ENCODE measurements at regions not wholly inside any gene's neighbourhood (a gene's known extent, or its start where the extent isn't known, plus 50 kb on each side); places are given as distances from the start of the nearest gene placed in this dataset.

DNA sequence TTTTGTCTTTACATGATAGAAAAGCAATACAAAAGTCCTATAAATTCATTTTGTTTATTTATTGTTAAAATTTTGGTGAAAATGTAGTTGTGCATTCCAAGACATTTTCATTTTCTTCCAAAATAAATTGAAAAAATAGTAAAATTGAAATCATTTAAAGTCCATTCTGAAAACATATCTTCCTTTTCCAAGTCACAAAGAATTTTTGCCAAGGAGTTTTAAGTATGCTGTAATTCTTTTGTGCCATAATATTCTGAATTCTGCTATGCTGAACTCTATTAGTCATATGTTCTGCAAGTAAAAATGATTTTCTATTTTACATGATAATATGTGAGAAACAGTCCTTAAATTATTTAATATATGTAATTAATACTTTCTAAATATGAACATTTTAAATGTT is 879.6 kb upstream of the SLC10A2 start (continued):
- TF ChIP-seq, protein P1, sequence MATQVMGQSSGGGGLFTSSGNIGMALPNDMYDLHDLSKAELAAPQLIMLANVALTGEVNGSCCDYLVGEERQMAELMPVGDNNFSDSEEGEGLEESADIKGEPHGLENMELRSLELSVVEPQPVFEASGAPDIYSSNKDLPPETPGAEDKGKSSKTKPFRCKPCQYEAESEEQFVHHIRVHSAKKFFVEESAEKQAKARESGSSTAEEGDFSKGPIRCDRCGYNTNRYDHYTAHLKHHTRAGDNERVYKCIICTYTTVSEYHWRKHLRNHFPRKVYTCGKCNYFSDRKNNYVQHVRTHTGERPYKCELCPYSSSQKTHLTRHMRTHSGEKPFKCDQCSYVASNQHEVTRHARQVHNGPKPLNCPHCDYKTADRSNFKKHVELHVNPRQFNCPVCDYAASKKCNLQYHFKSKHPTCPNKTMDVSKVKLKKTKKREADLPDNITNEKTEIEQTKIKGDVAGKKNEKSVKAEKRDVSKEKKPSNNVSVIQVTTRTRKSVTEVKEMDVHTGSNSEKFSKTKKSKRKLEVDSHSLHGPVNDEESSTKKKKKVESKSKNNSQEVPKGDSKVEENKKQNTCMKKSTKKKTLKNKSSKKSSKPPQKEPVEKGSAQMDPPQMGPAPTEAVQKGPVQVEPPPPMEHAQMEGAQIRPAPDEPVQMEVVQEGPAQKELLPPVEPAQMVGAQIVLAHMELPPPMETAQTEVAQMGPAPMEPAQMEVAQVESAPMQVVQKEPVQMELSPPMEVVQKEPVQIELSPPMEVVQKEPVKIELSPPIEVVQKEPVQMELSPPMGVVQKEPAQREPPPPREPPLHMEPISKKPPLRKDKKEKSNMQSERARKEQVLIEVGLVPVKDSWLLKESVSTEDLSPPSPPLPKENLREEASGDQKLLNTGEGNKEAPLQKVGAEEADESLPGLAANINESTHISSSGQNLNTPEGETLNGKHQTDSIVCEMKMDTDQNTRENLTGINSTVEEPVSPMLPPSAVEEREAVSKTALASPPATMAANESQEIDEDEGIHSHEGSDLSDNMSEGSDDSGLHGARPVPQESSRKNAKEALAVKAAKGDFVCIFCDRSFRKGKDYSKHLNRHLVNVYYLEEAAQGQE (IDR thresholded peaks at IDR 0.05; ENCODE audit: unreplicated experiment), result no peak
- TF ChIP-seq, protein P2, sequence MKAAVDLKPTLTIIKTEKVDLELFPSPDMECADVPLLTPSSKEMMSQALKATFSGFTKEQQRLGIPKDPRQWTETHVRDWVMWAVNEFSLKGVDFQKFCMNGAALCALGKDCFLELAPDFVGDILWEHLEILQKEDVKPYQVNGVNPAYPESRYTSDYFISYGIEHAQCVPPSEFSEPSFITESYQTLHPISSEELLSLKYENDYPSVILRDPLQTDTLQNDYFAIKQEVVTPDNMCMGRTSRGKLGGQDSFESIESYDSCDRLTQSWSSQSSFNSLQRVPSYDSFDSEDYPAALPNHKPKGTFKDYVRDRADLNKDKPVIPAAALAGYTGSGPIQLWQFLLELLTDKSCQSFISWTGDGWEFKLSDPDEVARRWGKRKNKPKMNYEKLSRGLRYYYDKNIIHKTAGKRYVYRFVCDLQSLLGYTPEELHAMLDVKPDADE (IDR thresholded peaks at IDR 0.05), result no peak
- TF ChIP-seq EZH2phosphoT487 (IDR thresholded peaks at IDR 0.05; ENCODE audit: unreplicated experiment), result no peak

DNA sequence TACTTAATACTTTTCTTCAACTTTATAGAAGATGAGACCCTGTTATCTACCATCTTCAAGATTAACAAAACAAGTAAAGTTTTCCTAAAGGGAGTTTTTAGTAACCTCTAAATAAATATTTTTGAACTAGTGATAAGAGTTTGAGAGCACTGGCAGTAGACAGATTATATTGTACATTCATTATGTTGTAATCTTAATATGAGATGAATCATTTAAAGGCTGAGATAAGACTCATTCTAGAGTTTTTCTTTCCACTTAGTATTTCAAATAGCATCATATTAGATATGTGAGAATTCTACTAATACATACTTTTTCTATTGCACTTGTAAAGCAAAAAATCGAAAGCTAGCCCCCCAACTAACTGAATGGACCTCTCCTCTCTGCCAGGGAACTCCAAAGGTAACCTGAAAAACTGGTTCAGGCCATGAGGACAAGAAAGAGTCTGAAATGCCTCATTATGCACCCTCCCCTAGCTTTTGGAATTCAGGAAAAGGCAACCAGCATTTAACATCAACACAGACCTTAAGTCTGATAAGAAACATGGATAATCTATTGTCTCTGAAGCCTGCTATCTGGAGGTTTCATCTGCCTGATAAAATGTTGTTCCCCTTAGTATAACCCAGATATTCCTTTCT is 875.4 kb upstream of the SLC10A2 start:
- H3K27ac Mint-ChIP-seq, result no peak overlapping the region
- Histone ChIP-seq H2AFZ (no peak overlapping the region), H3F3A (replicated peaks; ENCODE audit: low read depth) (no peaks in the 10 kb centered on the region), H3K4me2 (no peak overlapping the region), H3K79me2 (replicated peaks; ENCODE audit: insufficient read depth) (no peaks in the 10 kb centered on the region), H3K4me3 (no peak overlapping the region), H3K27me3 (ENCODE audit: insufficient read depth) (no peaks in the 10 kb centered on the region), H3K4me1 (ENCODE audit: insufficient read depth) (no peaks in the 10 kb centered on the region), H4K20me1 (replicated peaks; ENCODE audit: insufficient read depth) (no peaks in the 10 kb centered on the region), H3K27ac (ENCODE audit: low read depth) (no peak overlapping the region), H3K9me2 (ENCODE audit: insufficient read depth) (peaks cover 4% of the 10 kb centered on the region; the same call in 1 of the 2 replicates), H3K36me3 (ENCODE audit: insufficient read depth) (no peaks in the 10 kb centered on the region)
- no peak overlapping the region for H3K4me3 Mint-ChIP-seq
- H3K9me3 Mint-ChIP-seq, result peaks cover 15% of the 10 kb centered on the region
- H3K27me3 Mint-ChIP-seq (ENCODE audit: insufficient read depth, low read depth, poor library complexity), result peaks cover 4% of the 10 kb centered on the region
- peak; percentile 17 for DNase-seq (ENCODE audit: low spot score)
- no peak for ATAC-seq
- peaks cover 12% of the 10 kb centered on the region for H3K36me3 Mint-ChIP-seq (ENCODE audit: low read depth)
- peaks cover 5% of the 10 kb centered on the region; the same call in 2 of the 3 replicates for H3K4me1 Mint-ChIP-seq
- TF ChIP-seq ZNF331 (CRISPR knock-in tag; IDR thresholded peaks at IDR 0.05; ENCODE audit: low read depth) (no peak), NANOG (IDR thresholded peaks at IDR 0.05; ENCODE audit: borderline replicate concordance) (no peak), POLR2AphosphoS5 (IDR thresholded peaks at IDR 0.05; ENCODE audit: low read depth) (no peak)
- TF ChIP-seq, protein P2 (IDR thresholded peaks at IDR 0.05), result no peak
- TF ChIP-seq, protein P3, sequence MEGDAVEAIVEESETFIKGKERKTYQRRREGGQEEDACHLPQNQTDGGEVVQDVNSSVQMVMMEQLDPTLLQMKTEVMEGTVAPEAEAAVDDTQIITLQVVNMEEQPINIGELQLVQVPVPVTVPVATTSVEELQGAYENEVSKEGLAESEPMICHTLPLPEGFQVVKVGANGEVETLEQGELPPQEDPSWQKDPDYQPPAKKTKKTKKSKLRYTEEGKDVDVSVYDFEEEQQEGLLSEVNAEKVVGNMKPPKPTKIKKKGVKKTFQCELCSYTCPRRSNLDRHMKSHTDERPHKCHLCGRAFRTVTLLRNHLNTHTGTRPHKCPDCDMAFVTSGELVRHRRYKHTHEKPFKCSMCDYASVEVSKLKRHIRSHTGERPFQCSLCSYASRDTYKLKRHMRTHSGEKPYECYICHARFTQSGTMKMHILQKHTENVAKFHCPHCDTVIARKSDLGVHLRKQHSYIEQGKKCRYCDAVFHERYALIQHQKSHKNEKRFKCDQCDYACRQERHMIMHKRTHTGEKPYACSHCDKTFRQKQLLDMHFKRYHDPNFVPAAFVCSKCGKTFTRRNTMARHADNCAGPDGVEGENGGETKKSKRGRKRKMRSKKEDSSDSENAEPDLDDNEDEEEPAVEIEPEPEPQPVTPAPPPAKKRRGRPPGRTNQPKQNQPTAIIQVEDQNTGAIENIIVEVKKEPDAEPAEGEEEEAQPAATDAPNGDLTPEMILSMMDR (conservative IDR thresholded peaks at IDR 0.05; ENCODE audit: low read depth in 2 of 2), result no peak
- TF ChIP-seq, protein P4, sequence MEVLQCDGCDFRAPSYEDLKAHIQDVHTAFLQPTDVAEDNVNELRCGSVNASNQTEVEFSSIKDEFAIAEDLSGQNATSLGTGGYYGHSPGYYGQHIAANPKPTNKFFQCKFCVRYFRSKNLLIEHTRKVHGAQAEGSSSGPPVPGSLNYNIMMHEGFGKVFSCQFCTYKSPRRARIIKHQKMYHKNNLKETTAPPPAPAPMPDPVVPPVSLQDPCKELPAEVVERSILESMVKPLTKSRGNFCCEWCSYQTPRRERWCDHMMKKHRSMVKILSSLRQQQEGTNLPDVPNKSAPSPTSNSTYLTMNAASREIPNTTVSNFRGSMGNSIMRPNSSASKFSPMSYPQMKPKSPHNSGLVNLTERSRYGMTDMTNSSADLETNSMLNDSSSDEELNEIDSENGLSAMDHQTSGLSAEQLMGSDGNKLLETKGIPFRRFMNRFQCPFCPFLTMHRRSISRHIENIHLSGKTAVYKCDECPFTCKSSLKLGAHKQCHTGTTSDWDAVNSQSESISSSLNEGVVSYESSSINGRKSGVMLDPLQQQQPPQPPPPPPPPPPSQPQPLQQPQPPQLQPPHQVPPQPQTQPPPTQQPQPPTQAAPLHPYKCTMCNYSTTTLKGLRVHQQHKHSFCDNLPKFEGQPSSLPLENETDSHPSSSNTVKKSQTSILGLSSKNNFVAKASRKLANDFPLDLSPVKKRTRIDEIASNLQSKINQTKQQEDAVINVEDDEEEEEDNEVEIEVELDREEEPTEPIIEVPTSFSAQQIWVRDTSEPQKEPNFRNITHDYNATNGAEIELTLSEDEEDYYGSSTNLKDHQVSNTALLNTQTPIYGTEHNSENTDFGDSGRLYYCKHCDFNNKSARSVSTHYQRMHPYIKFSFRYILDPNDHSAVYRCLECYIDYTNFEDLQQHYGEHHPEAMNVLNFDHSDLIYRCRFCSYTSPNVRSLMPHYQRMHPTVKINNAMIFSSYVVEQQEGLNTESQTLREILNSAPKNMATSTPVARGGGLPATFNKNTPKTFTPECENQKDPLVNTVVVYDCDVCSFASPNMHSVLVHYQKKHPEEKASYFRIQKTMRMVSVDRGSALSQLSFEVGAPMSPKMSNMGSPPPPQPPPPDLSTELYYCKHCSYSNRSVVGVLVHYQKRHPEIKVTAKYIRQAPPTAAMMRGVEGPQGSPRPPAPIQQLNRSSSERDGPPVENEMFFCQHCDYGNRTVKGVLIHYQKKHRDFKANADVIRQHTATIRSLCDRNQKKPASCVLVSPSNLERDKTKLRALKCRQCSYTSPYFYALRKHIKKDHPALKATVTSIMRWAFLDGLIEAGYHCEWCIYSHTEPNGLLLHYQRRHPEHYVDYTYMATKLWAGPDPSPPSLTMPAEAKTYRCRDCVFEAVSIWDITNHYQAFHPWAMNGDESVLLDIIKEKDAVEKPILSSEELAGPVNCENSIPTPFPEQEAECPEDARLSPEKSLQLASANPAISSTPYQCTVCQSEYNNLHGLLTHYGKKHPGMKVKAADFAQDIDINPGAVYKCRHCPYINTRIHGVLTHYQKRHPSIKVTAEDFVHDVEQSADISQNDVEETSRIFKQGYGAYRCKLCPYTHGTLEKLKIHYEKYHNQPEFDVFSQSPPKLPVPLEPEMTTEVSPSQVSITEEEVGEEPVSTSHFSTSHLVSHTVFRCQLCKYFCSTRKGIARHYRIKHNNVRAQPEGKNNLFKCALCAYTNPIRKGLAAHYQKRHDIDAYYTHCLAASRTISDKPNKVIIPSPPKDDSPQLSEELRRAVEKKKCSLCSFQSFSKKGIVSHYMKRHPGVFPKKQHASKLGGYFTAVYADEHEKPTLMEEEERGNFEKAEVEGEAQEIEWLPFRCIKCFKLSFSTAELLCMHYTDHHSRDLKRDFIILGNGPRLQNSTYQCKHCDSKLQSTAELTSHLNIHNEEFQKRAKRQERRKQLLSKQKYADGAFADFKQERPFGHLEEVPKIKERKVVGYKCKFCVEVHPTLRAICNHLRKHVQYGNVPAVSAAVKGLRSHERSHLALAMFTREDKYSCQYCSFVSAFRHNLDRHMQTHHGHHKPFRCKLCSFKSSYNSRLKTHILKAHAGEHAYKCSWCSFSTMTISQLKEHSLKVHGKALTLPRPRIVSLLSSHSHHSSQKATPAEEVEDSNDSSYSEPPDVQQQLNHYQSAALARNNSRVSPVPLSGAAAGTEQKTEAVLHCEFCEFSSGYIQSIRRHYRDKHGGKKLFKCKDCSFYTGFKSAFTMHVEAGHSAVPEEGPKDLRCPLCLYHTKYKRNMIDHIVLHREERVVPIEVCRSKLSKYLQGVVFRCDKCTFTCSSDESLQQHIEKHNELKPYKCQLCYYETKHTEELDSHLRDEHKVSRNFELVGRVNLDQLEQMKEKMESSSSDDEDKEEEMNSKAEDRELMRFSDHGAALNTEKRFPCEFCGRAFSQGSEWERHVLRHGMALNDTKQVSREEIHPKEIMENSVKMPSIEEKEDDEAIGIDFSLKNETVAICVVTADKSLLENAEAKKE (CRISPR knock-in tag; IDR thresholded peaks at IDR 0.05), result no peak

All from GM23338 (cell line).